ENCODE measurements at regions not wholly inside any gene's neighbourhood (a gene's known extent, or its start where the extent isn't known, plus 50 kb on each side); places are given as distances from the start of the nearest gene placed in this dataset.

DNA sequence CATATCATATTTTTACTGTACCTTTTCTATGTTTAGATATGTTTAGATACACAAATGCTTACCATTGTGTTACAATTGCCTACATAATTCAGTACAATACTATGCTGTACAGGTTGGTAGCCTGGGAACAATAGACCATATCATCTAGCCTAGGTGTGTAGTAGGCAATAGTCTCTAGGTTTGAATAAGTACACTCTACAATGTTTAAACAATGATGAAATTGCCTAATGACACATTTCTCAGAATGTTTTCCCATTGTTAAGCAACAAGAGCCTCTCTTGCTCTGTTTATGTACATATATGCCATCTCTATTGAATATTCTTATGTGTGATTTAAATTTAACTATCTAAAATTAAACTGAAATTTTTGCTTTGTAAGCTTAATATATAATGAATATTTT, 209.6 kb upstream of the ST8SIA4 start:
- TF ChIP-seq, protein P1, sequence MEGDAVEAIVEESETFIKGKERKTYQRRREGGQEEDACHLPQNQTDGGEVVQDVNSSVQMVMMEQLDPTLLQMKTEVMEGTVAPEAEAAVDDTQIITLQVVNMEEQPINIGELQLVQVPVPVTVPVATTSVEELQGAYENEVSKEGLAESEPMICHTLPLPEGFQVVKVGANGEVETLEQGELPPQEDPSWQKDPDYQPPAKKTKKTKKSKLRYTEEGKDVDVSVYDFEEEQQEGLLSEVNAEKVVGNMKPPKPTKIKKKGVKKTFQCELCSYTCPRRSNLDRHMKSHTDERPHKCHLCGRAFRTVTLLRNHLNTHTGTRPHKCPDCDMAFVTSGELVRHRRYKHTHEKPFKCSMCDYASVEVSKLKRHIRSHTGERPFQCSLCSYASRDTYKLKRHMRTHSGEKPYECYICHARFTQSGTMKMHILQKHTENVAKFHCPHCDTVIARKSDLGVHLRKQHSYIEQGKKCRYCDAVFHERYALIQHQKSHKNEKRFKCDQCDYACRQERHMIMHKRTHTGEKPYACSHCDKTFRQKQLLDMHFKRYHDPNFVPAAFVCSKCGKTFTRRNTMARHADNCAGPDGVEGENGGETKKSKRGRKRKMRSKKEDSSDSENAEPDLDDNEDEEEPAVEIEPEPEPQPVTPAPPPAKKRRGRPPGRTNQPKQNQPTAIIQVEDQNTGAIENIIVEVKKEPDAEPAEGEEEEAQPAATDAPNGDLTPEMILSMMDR (IDR thresholded peaks at IDR 0.05; ENCODE audit: low read depth, low read length): no peak
- TF ChIP-seq POLR2A (IDR thresholded peaks at IDR 0.05; ENCODE audit: extremely low read depth, insufficient read length): no peak
